Thoracic aorta (tissue), 2 donors: ENCODE measurements at regions not wholly inside any gene's neighbourhood (a gene's known extent, or its start where the extent isn't known, plus 50 kb on each side); places are given as distances from the start of the nearest gene placed in this dataset.
"Not testable (repeated sequence)": the region's sequence is repeated elsewhere in the genome, so short reads cannot be mapped to it uniquely, and the experiment has no call there.

Experiments
- ATAC-seq: fragments of 150-250 bp; one replicate; pipeline ENCODE4 v1.8.0; 2017; ENCODE audit warnings: low read depth; ENCODE audit not compliant: insufficient number of reproducible peaks, low FRiP score
- DNase-seq: peaks from one replicate; pipeline ENCODE4 v3.0.0-alpha.2; 2020; ENCODE audit warnings: low spot score
- H3K27ac ChIP-seq, 2 donors: fragments of 200-600 bp; sonication (generic); 1 replicate in 1 of 2; 2 replicates in 1 of 2; pipeline ENCODE4 v1.5.1; 2016; ENCODE audit warnings: mild to moderate bottlenecking in 2 of 2, moderate library complexity in 2 of 2
- H3K27me3 ChIP-seq: fragments of 200-600 bp; sonication (generic); replicated peaks from 2 replicates; pipeline ENCODE4 v1.6.0; 2016; ENCODE audit warnings: mild to moderate bottlenecking; ENCODE audit not compliant: insufficient read depth
- H3K36me3 ChIP-seq: fragments of 200-600 bp; sonication (generic); one replicate; pipeline ENCODE4 v1.5.1; 2016
- H3K4me1 ChIP-seq, 2 donors: fragments of 200-600 bp; sonication (generic); 1 replicate in 1 of 2; 2 replicates in 1 of 2; pipeline versions ENCODE4 v1.5.1 to v1.6.0; 2016; ENCODE audit warnings: low read depth in 2 of 2, mild to moderate bottlenecking in 1 of 2; ENCODE audit not compliant: control insufficient read depth in 1 of 2
- H3K4me3 ChIP-seq: fragments of 200-600 bp; sonication (generic); 2 replicates; pipeline ENCODE4 v1.5.1; 2016; ENCODE audit warnings: mild to moderate bottlenecking
- H3K9me3 ChIP-seq: fragments of 200-600 bp; sonication (generic); 2 replicates; pipeline ENCODE4 v1.5.1; 2016
- TF ChIP-seq, protein P1 (sequence below): fragments of 200-600 bp; sonication (generic); IDR thresholded peaks from one replicate; pipeline ENCODE4 v1.5.1; 2019; ENCODE audit warnings: antibody characterized with exemption

DNA sequence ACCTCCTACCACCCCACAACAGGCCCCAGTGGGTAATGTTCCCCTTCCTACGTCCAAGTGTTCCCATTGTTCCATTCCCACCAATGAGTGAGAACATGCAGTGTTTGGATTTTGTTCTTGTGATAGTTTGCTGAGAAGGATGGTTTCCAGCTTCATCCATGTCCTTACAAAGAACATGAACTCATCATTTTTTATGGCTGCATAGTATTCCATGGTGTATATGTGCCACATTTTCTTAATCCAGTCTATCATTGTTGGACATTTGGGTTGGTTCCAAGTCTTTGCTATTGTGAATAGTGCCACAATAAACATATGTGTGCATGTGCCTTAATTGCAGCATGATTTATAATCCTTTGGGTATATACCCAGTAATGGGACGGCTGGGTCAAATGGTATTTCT is 81.6 kb downstream of the P2RY10 start:
- H3K36me3 ChIP-seq, ATAC-seq, H3K27ac ChIP-seq, H3K4me1 ChIP-seq, DNase-seq, H3K9me3 ChIP-seq, H3K4me3 ChIP-seq, H3K27me3 ChIP-seq: not testable (repeated sequence)

DNA sequence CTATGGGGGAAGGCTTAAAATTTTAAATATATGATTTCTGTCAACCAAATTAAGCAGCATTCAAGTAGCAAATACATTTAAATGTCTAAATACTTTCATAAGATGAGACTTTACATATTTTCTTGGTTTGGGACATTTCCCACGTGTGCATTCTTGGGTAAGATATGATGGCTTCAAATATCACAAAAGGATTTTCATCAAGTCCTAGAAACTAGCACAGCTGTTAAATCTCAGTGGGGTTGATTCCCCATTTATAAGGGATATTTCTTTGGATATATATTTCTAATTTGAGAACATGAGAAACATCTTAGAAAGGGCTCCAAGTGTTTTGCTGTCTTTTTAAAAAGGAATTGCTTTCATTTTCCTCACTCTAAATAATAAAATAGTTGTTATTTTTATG is 90.2 kb downstream of the P2RY10 start:
- no peaks in the 10 kb centered on the region for H3K36me3 ChIP-seq
- no peak for ATAC-seq
- no peak for DNase-seq
- H3K4me1 ChIP-seq = no peaks in the 10 kb centered on the region
- H3K27me3 ChIP-seq = no peaks in the 10 kb centered on the region
- no peak overlapping the region for H3K4me3 ChIP-seq
- no peak overlapping the region for H3K27ac ChIP-seq
- TF ChIP-seq, protein P1, sequence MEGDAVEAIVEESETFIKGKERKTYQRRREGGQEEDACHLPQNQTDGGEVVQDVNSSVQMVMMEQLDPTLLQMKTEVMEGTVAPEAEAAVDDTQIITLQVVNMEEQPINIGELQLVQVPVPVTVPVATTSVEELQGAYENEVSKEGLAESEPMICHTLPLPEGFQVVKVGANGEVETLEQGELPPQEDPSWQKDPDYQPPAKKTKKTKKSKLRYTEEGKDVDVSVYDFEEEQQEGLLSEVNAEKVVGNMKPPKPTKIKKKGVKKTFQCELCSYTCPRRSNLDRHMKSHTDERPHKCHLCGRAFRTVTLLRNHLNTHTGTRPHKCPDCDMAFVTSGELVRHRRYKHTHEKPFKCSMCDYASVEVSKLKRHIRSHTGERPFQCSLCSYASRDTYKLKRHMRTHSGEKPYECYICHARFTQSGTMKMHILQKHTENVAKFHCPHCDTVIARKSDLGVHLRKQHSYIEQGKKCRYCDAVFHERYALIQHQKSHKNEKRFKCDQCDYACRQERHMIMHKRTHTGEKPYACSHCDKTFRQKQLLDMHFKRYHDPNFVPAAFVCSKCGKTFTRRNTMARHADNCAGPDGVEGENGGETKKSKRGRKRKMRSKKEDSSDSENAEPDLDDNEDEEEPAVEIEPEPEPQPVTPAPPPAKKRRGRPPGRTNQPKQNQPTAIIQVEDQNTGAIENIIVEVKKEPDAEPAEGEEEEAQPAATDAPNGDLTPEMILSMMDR = no peak
- H3K9me3 ChIP-seq = no peaks in the 10 kb centered on the region

DNA sequence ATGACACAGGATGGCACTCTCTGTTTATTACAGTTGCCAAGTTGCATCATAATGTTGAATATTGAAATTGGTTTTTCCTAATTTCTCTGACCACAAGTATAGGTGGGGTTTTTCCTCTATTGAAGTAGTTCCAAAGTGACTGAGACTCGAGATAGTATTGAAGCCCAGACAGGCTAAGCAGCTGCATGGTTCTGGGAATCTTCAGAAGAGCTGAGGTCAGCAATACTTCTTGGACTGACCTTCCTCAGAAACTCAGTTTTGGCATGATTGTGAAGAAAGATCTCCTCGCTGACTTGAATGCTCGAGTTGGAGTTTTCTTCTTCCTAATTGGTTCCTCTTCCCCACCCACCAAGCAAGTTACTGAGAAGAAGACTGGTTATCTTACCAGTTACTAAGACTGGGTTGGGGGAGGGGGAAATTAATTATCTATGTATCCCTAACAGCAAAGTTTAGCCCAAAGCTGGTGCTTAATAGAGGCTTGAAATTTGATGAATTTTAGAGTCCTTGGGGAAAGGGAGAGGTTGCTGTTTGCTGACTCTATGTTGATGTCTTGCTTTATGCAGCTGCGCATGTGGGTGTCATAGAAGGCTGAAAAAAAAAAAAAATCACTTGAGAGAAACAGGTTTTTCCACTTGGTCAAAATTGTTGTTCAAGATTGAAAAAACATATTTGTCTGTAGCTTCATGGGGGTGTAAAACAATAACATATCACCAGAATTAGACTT is 91.1 kb downstream of the P2RY10 start:
- ATAC-seq = no peak
- no peak overlapping the region for H3K4me3 ChIP-seq
- no peaks in the 10 kb centered on the region for H3K27me3 ChIP-seq
- no peaks in the 10 kb centered on the region for H3K36me3 ChIP-seq
- no peak for DNase-seq
- TF ChIP-seq, protein P1 = no peak
- H3K4me1 ChIP-seq = no peaks in the 10 kb centered on the region
- no peaks in the 10 kb centered on the region for H3K9me3 ChIP-seq
- no peak overlapping the region for H3K27ac ChIP-seq

DNA sequence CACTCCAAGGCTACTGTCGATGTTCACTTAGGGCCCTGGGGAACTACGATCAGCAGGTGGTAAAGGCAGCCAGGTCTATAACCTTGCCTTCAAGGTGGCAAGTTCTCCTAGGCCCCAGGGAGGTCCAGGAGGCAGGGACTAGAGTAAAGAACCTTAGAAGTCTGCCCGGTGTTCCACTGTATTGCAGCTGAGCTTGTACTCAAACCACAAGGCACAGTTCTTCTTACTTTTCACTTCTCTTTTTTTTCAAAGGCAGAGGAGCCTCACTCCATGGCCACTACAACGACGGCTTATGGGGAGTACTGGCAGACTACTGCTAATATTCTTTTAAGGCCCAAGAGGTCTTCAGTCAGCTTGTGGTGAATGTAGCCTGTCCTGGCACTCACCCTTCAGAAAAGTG is 78.8 kb upstream of the GPR174 start:
- ATAC-seq (no peak), DNase-seq (no peak)
- Histone ChIP-seq H3K36me3 (no peaks in the 10 kb centered on the region), H3K4me1 (no peaks in the 10 kb centered on the region), H3K27me3 (no peaks in the 10 kb centered on the region), H3K4me3 (no peak overlapping the region), H3K9me3 (no peaks in the 10 kb centered on the region), H3K27ac (no peak overlapping the region)
- TF ChIP-seq, protein P1 = no peak

DNA sequence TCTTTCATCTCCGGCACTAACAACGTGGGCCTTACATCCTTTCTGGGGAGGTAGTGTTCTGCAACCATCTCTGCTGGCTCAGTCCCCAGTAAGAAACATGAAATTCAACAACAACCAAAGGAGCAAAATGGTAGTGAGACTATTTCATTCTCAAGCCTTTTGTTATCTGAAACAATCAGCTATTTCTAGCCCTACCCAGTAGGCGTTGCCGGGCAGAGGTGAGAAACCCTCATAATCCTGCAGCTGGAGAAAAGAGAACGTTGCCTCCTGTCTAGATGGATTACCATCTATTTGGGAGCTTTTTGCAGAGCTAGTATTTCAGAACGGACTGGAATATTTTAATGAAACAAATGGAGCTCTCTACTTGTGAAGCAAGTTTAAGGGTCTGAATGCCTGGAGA is 66.4 kb upstream of the GPR174 start:
- ATAC-seq (no peak), DNase-seq (no peak)
- TF ChIP-seq, protein P1 = no peak
- no peak overlapping the region for H3K27ac ChIP-seq
- no peaks in the 10 kb centered on the region for H3K9me3 ChIP-seq
- H3K36me3 ChIP-seq = no peaks in the 10 kb centered on the region
- H3K4me3 ChIP-seq = no peak overlapping the region
- no peaks in the 10 kb centered on the region for H3K4me1 ChIP-seq
- H3K27me3 ChIP-seq = no peaks in the 10 kb centered on the region

DNA sequence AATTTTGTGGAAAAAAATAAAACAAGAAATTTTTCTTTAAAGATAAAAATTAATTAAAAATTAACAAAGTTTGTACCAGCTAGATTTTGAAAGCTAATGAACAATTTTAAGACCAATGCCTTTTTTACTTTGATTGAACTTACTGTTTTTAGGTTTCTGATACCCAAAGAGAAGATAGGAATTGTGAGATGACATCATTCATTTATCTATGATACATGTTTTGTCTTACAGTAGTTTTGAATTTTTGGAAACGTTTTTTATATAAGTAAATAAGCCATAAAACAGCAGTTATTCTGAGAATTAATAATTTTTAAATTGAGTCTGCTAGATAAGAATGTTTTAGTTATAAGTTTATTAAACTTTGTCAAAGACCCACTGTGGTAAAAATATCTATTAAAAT is 65.0 kb upstream of the GPR174 start:
- Histone ChIP-seq H3K27me3 (no peaks in the 10 kb centered on the region), H3K4me1 (no peaks in the 10 kb centered on the region), H3K36me3 (no peaks in the 10 kb centered on the region), H3K9me3 (no peaks in the 10 kb centered on the region), H3K4me3 (no peak overlapping the region), H3K27ac (no peak overlapping the region)
- ATAC-seq (no peak), DNase-seq (no peak)
- TF ChIP-seq, protein P1 = no peak
